ENCODE measurements at regions not wholly inside any gene's neighbourhood (a gene's known extent, or its start where the extent isn't known, plus 50 kb on each side); places are given as distances from the start of the nearest gene placed in this dataset.
"Not testable (repeated sequence)": the region's sequence is repeated elsewhere in the genome, so short reads cannot be mapped to it uniquely, and the experiment has no call there.

DNA sequence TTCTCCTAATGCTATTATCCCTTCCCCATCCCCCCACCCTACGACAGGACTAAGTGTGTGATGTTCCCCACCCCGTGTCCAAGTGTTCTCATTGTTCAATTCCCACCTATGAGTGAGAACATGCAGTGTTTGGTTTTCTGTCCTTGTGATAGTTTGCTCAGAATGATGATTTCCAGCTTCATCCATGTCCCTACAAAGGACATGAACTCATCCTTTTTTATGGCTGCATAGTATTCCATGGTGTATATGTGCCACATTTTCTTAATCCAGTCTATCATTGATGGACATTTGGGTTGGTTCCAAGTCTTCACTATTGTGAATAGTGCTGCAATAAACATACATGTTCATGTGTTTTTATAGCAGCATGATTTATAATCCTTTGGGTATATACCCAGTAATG, 183.4 kb downstream of the MSN start:
- H3K36me3 Mint-ChIP-seq (ENCODE audit: low read depth); POLR2A ChIA-PET; H3K4me3 Mint-ChIP-seq; H3K4me1 Mint-ChIP-seq (ENCODE audit: low read depth); H3K27me3 Mint-ChIP-seq (ENCODE audit: low read depth); H3K27ac Mint-ChIP-seq; DNase-seq; H3K9me3 Mint-ChIP-seq (ENCODE audit: insufficient read depth); ATAC-seq; CTCF ChIA-PET: not testable (repeated sequence)

DNA sequence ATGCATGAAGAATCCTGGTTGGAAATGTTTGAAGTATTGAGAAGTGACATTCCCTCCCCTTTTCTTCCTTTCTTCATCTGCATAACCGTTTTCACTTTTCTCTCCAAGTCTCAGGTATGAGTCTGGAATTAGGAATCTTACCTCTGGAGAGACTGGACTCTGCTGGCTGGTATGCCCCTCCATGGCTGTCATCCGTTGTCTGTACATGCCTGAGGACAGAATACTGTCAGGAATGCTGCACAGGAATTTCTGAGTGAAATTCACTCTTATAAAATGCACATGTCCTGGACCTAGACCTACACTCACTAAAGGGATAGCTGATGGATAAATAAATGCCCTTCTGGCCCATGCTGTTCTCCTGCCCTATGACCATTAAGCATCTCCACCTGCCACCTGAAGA, 179.5 kb downstream of the MSN start:
- H3K4me1 Mint-ChIP-seq (ENCODE audit: low read depth), result no peaks in the 10 kb centered on the region
- DNase-seq (no peak), ATAC-seq (no peak)
- no peak overlapping the region for H3K27ac Mint-ChIP-seq
- no peaks in the 10 kb centered on the region for H3K27me3 Mint-ChIP-seq (ENCODE audit: low read depth)
- POLR2A ChIA-PET, result no interaction called here
- no peaks in the 10 kb centered on the region for H3K9me3 Mint-ChIP-seq (ENCODE audit: insufficient read depth)
- H3K4me3 Mint-ChIP-seq, result no peak overlapping the region
- no peaks in the 10 kb centered on the region for H3K36me3 Mint-ChIP-seq (ENCODE audit: low read depth)
- CTCF ChIA-PET, result no interaction called here

DNA sequence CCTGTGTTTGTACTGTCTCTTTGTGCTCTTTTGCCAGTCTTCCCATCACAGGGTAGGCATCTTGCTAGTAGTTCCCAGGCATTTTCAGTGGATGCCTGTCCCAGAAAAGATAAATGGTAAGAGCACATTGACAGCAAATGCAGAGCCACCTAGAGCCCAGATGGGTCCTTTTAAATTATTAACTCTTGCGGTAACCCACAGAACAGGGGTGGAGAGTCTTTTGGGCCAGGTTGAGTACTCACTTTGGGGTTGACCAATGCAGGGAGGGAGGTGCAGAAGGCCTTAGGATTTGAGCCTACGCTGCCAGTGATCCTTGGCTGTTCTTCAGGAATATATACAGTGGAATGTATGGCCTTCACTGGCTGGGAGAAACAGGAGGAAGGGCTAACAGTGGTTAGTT, 173.8 kb downstream of the MSN start:
- POLR2A ChIA-PET, result no interaction called here
- CTCF ChIA-PET, result no interaction called here
- Mint-ChIP-seq H3K27me3 (ENCODE audit: low read depth) (no peaks in the 10 kb centered on the region), H3K4me1 (ENCODE audit: low read depth) (peaks cover 24% of the 10 kb centered on the region), H3K9me3 (ENCODE audit: insufficient read depth) (no peaks in the 10 kb centered on the region), H3K4me3 (no peak overlapping the region), H3K36me3 (ENCODE audit: low read depth) (no peaks in the 10 kb centered on the region), H3K27ac (no peak overlapping the region)
- DNase-seq (no peak), ATAC-seq (no peak)

DNA sequence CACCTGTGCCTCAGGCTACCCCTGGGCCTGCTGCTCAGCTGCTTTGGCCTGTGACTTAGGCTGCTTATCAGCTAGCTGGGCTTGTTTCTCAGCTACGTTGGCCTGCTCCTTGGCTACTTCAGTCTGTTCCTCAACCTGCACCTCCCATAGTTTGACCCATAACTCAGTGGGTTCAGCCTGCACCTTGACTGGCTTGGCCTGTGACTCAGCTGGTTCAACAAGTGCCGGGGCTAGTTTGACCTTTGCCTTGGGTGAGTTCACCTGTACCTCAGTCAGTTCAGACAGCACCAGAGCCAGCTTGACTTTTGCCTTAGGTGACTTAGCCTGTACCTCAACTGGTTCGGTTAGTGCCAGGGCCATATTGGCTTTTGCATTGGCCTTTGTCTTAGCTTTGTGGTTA, 171.2 kb downstream of the MSN start:
- ChIA-PET CTCF (interaction anchor here (1.3 kb wide), 1 partner anchor 17 kb away, joined by 3 read pairs; no protein-coding TSS in a partner anchor), POLR2A (no interaction called here)
- Mint-ChIP-seq H3K27me3 (ENCODE audit: low read depth) (no peaks in the 10 kb centered on the region), H3K4me1 (ENCODE audit: low read depth) (peaks cover 24% of the 10 kb centered on the region), H3K9me3 (ENCODE audit: insufficient read depth) (no peaks in the 10 kb centered on the region), H3K36me3 (ENCODE audit: low read depth) (no peaks in the 10 kb centered on the region), H3K27ac (no peak overlapping the region), H3K4me3 (no peak overlapping the region)
- ATAC-seq (no peak), DNase-seq (no peak)

DNA sequence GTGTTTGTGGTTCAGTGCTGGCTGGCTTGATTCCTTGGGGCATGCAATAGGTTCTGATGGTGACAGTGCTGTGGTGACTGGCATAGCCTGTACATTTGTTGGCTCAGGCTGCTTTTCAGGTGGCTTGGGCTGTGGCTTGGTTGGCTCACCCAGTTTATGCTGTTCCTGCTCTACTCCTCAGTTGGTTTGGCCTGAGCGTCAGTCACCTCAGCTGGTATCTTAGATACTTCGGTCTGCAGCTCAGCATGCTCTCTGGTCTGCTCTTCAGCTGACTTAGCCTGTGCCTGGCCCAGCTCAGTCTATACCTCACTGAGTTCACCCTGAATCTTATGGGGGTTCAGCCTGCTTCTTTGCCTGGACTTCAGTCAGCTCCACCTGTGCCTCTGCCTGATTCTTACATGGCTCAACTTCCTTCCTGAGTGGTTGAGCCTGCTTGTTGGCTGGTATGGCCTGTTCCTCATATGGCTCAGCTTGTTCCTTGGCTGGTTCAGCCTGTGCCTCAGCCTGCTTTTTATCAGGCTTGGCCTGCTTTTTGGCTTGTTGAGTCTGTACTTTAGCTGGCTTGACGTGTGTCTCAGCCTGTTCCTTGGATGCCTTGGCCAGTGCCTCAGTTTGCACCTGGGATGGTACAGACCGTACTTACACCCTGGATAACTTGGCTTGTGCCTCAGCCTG, 170.6 kb downstream of the MSN start:
- H3K4me3 Mint-ChIP-seq, result no peak overlapping the region
- ATAC-seq, result no peak

DNA sequence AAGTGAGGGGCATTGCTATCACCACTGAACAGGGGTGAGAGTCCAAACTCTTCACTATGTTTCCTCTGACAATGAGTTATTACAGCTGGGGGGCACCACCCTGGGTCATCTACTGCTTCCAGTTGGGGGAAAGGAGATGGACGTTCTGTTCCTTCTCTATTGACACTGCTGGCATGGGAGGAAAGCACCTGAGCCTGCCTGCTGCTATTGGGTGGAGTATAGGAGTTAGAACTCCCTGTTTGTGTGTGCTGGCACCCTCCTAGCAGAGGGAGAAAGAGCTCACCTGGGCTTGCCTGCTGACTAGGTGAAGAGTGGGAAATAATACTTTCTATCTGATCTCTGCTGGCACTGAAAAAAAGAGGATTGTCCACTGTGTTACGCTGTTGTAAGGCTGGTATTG, 163.8 kb downstream of the MSN start:
- no peaks in the 10 kb centered on the region for H3K4me1 Mint-ChIP-seq (ENCODE audit: low read depth)
- no peaks in the 10 kb centered on the region for H3K27me3 Mint-ChIP-seq (ENCODE audit: low read depth)
- ATAC-seq (no peak), DNase-seq (no peak)
- ChIA-PET CTCF (no interaction called here), POLR2A (no interaction called here)
- H3K36me3 Mint-ChIP-seq (ENCODE audit: low read depth), result no peaks in the 10 kb centered on the region
- no peaks in the 10 kb centered on the region for H3K9me3 Mint-ChIP-seq (ENCODE audit: insufficient read depth)
- no peak overlapping the region for H3K27ac Mint-ChIP-seq
- H3K4me3 Mint-ChIP-seq, result no peak overlapping the region

More for the DNA sequence above, 170.6 kb downstream of the MSN start:
- no peaks in the 10 kb centered on the region for H3K9me3 Mint-ChIP-seq (ENCODE audit: insufficient read depth)
- H3K27ac Mint-ChIP-seq, result peak overlapping the region; percentile 25
- POLR2A ChIA-PET, result no interaction called here
- peaks cover 24% of the 10 kb centered on the region for H3K4me1 Mint-ChIP-seq (ENCODE audit: low read depth)
- H3K27me3 Mint-ChIP-seq (ENCODE audit: low read depth), result no peaks in the 10 kb centered on the region
- no peak for DNase-seq
- CTCF ChIA-PET, result interaction anchor here (1.3 kb wide), 1 partner anchor 17 kb away, joined by 3 read pairs; no protein-coding TSS in a partner anchor
- H3K36me3 Mint-ChIP-seq (ENCODE audit: low read depth), result no peaks in the 10 kb centered on the region

DNA sequence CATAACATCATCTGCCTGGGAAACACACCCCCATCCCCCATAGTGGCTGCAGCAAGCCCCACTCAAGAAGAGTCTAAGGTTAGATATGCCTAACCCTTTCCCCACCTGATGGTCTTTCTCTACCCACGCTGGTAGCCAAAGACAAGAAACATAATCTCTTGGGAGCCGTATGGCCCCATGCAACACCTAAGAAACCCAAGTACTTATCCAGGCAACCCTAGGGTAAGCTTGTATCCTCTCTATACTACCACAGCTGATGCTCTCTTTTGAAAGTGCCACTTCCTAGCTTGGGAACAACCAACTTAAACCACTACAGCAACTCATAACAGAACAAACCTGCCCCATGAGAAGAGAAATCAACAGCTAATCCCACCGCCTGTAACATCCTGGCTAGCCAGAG, 161.1 kb downstream of the MSN start:
- no peaks in the 10 kb centered on the region for H3K27me3 Mint-ChIP-seq (ENCODE audit: low read depth)

DNA sequence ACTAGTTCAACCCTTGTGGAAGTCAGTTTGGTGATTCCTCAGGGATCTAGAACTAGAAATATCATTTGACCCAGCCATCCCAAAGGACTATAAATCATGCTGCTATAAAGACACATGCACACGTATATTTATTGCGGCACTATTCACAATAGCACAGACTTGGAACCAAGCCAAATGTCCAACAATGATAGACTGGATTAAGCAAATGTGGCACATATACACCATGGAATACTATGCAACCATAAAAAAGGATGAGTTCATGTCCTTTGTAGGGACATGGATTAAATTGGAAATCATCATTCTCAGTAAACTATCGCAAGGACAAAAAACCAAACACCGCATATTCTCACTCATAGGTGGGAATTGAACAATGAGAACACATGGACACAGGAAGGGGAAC, 157.8 kb downstream of the MSN start:
- CTCF ChIA-PET, result not testable (repeated sequence)

More for the DNA sequence above, 161.1 kb downstream of the MSN start:
- no peak for DNase-seq
- Mint-ChIP-seq H3K9me3 (ENCODE audit: insufficient read depth) (no peaks in the 10 kb centered on the region), H3K4me1 (ENCODE audit: low read depth) (no peaks in the 10 kb centered on the region), H3K27ac (no peak overlapping the region), H3K4me3 (no peak overlapping the region), H3K36me3 (ENCODE audit: low read depth) (peaks cover 3% of the 10 kb centered on the region)
- ChIA-PET POLR2A (no interaction called here), CTCF (interaction anchor here (1.4 kb wide), 1 partner anchor 78 kb away, joined by 3 read pairs; no protein-coding TSS in a partner anchor)
- ATAC-seq, result no peak

DNA sequence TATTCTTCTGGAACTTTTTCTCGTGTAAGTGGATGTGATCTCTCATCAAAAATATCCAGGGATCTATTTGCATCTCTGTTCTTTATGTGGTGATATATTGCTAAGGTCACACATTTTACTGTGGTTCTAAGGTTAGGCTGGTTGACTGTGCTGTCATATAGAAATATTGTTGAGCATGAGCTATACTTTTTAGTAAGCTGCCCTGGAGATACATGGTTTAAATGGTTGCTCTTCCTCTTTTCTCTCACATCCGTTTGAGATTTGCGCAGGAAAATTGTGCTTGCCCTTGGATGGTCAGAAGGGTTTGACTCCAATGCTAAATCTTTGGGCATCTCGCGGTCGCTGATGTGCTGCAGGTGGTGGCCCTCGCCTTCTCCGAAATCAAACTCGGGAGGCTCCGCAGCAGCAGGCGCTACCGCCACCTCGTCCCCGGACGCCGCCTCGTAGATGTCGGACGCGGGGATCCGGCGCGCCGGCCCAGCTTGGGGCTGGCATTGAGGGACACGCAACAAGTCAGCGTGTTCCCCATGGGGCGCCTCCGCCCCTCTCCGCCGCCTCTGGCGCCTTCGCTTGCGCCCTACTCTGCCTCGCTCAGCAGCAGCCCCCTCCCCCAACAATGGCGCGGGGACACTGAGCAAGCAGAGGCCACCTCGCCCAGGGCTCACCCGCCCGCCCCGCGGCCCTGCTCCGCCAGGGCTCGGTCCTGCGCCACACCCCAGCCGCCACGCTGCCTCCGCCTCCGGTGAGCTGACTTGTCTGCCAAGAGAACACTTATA, 154.5 kb downstream of the MSN start:
- Mint-ChIP-seq H3K4me3 (peak overlapping the region; percentile 67), H3K27me3 (ENCODE audit: low read depth) (no peaks in the 10 kb centered on the region), H3K36me3 (ENCODE audit: low read depth) (peaks cover 8% of the 10 kb centered on the region), H3K9me3 (ENCODE audit: insufficient read depth) (peaks cover 3% of the 10 kb centered on the region), H3K27ac (peak overlapping the region; percentile 70), H3K4me1 (ENCODE audit: low read depth) (peaks cover 11% of the 10 kb centered on the region)
- peak; percentile 40 for DNase-seq
- ATAC-seq, result peak; percentile 85
- POLR2A ChIA-PET, result no interaction called here
- CTCF ChIA-PET, result no interaction called here

More for the DNA sequence above, 157.8 kb downstream of the MSN start:
- H3K27me3 Mint-ChIP-seq (ENCODE audit: low read depth); DNase-seq; H3K36me3 Mint-ChIP-seq (ENCODE audit: low read depth); POLR2A ChIA-PET; H3K4me3 Mint-ChIP-seq; H3K9me3 Mint-ChIP-seq (ENCODE audit: insufficient read depth); H3K27ac Mint-ChIP-seq; ATAC-seq: not testable (repeated sequence)
- H3K4me1 Mint-ChIP-seq (ENCODE audit: low read depth), result peaks cover 11% of the 10 kb centered on the region

DNA sequence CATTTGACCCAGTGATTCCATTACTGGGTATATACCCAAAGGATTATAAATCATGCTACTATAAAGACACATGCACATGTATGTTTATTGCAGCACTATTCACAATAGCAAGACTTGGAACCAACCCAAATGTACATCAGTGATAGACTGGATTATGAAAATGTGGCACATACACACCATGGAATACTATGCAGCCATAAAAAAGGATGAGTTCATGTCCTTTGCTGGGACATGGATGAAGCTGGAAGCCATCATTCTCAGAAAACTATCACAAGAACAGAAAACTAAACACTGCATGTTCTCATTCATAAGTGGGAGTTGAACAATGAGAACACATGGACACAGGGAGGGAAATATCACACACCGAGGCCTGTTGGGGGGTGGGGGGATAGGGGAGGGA, 152.5 kb downstream of the MSN start:
- CTCF ChIA-PET; H3K9me3 Mint-ChIP-seq (ENCODE audit: insufficient read depth); H3K4me3 Mint-ChIP-seq; DNase-seq; H3K27ac Mint-ChIP-seq; POLR2A ChIA-PET; ATAC-seq; H3K27me3 Mint-ChIP-seq (ENCODE audit: low read depth); H3K36me3 Mint-ChIP-seq (ENCODE audit: low read depth): not testable (repeated sequence)
- H3K4me1 Mint-ChIP-seq (ENCODE audit: low read depth), result peaks cover 11% of the 10 kb centered on the region

DNA sequence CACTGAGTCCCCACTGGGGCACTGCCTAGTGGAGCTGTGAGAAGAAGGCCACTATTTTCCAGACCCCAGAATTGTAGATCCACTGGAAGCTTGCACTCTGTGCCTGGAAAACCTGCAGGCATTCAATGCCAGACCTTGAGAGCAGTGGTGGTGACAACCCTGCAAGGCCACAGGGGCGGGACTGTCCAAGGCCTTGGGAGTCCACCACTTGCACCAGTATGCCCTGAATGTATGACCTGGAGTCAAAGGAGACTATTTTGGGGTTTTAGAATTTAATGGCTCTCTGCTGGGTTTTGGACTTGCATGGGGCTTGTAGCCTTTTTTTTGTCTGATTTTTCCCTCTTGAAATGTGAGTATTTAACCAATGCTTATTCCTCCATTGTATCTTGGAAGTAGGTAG, 145.8 kb downstream of the MSN start:
- peaks cover 13% of the 10 kb centered on the region for H3K9me3 Mint-ChIP-seq (ENCODE audit: insufficient read depth)
- H3K27ac Mint-ChIP-seq, result no peak overlapping the region
- ChIA-PET CTCF (no interaction called here), POLR2A (no interaction called here)
- DNase-seq, result no peak
- peaks cover 6% of the 10 kb centered on the region for H3K4me1 Mint-ChIP-seq (ENCODE audit: low read depth)
- H3K36me3 Mint-ChIP-seq (ENCODE audit: low read depth), result peaks cover 6% of the 10 kb centered on the region
- H3K27me3 Mint-ChIP-seq (ENCODE audit: low read depth), result no peaks in the 10 kb centered on the region
- H3K4me3 Mint-ChIP-seq, result no peak overlapping the region
- no peak for ATAC-seq

DNA sequence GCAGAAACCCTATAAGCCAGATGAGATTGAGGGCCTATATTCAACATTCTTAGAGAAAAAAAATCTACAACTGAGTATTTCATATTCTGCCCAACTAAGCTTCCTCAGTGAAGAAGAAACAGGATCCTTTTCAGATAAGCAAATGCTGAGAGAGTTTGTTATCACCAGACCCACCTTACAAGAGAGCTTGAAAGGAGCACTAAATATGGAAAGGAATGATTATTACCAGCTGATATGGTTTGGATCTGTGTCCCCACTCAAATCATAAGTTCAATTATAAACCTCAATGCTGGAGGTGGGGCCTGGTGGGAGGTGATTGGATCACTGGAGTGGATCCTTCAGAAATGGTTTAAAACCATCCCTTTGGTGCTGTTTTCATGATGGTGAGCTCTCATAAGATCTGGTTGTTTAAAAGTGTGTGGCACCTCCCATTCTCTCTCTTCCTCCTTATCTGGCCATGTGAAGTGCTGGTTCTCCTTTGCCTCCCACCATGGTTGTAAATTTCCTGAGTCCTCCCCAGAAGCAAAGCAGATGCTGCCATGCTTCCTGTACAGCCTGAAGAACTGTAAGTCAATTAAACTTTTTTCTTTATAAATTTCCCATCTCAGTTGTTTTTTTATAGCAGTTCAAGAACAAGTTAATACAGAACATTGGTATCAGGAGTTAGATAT, 144.2 kb downstream of the MSN start:
- peaks cover 9% of the 10 kb centered on the region for H3K36me3 Mint-ChIP-seq (ENCODE audit: low read depth)
- ChIA-PET CTCF (no interaction called here), POLR2A (no interaction called here)
- H3K27me3 Mint-ChIP-seq (ENCODE audit: low read depth), result no peaks in the 10 kb centered on the region
- DNase-seq (no peak), ATAC-seq (no peak)
- H3K27ac Mint-ChIP-seq, result no peak overlapping the region
- H3K4me1 Mint-ChIP-seq (ENCODE audit: low read depth), result peaks cover 6% of the 10 kb centered on the region
- no peak overlapping the region for H3K4me3 Mint-ChIP-seq
- H3K9me3 Mint-ChIP-seq (ENCODE audit: insufficient read depth), result peaks cover 13% of the 10 kb centered on the region
